NCI-H128 (cell line): ENCODE measurements at regions not wholly inside any gene's neighbourhood (a gene's known extent, or its start where the extent isn't known, plus 50 kb on each side); places are given as distances from the start of the nearest gene placed in this dataset.

Experiments
- DNase-seq: peaks from one replicate; lab custom pipeline; 2025; ENCODE audit not compliant: unreplicated experiment; lab: John Stamatoyannopoulos, UW

- DNase-seq = no peak
These were observed 110.2 kb upstream of the ISL1 start for GRCh38 chr5:51273021-51273420.

- DNase-seq = no peak
These were observed 109.4 kb upstream of the ISL1 start for GRCh38 chr5:51273871-51274270.

DNA sequence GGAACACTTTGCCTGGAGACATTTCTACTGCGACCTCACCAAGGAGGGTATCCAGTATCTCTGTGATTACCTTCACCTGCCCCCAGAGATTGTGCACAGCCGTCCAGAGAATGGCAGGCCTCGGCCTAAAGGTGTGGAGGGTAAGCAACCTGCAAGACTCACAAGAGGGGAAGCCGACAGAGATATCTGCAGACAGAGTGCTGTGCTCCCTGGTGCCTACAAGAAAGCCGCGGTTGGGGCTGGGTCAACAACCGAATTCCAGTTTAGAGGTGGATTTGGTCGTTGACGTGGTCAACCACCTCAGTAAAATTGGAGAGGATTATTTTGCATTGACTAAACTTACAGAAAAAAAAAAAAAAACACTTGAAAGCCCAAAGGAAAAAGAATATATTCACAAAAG lies 107.8 kb upstream of the ISL1 start:
- no peak for DNase-seq

DNA sequence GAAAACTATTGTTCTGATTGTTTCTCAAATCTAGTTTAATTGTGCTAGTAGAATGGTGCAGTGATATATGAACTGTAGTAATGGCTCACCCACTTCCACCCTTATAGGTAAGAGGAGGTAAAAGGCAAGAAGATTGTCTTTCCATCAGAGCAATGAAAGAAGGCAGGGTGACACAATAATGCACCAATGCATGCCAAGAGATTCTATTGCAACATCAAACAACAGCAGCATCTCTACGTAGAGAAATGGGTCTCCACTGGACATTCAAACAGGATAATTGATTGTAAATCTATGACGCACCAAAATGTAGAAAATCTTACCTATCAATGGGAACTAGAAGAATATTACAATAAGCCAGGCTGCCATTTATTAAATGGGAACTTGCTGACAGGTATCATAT lies 107.0 kb upstream of the ISL1 start:
- DNase-seq = no peak

DNA sequence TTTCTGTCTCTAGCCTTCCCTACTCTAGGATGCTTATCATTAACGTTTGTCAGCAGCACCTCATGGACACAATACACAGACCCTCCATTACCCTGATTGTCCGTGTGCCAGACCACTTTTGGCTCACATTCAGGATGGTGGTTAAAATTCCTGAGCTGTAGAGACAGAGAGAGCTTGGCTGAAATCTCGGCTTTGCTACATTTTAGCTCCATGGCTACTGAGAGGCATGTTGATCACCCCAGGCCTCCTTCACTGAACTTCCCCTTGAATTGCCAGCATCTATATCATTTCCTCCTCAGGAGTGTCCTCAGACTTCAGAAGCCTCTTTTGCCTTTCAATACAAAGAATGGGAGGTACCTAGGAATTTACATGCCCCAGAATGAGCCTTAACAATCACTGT lies 104.7 kb upstream of the ISL1 start:
- DNase-seq = no peak

DNA sequence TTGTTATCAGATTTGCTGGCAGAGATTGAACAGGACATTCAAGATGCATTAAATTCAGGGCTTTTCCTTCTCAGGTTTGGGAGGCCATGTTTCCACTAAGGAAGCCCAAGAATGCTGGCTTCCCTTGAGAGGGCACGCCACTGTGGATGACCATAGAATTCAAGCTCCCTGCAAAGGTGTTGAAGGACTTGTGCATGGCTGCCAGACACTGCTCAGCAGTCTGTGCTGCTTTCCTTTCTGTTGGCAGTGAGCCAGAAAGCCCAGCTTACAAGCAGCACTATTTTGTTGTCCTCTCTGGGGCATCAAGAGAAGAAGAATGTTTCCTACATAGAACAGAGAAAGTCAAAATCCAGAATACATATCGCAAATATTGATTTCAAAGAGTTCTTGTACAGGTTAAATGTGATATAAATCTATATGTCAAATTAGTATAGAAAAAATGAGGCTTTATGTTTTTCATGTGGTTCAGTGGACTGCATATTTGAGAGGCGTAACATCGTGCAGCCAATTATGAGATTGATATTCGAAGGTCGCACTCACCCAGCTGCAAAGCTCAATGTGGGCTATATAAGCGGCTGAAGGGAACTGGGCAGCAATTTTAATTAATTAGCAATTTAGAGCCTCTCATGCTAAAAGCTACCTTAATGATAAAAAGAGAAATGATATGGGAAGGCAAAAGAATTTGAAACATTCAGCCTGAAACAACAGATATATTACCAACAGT lies 103.1 kb upstream of the ISL1 start:
- no peak for DNase-seq

GRCh38 chr5:51286046-51286445 lies 97.2 kb upstream of the ISL1 start:
- DNase-seq = no peak

- no peak for DNase-seq
These were observed 80.9 kb upstream of the ISL1 start for GRCh38 chr5:51302343-51302742.

DNA sequence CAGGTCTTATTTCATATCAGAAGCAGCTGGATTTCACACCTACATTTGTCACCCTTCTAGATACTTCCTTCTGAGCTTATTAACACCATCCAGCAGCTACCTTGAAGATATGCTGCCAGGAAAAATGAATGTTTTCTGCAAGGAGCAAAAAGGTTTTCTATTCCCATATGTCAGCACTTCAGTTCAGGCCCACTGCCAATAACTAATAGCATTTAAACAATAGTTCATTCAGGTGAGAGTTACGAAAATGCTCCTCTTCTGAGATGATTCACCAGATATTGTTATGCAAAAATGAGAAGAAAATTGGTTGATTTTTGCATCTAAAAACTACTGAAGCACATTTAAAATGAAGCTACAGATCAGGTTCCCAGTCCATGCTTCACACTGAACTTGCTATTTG lies 56.4 kb upstream of the ISL1 start:
- DNase-seq = peak; percentile 37
